NCI-H146 (cell line): ENCODE measurements at regions not wholly inside any gene's neighbourhood (a gene's known extent, or its start where the extent isn't known, plus 50 kb on each side); places are given as distances from the start of the nearest gene placed in this dataset.
"Not testable (repeated sequence)": the region's sequence is repeated elsewhere in the genome, so short reads cannot be mapped to it uniquely, and the experiment has no call there.

Experiments
- DNase-seq: peaks from one replicate; lab custom pipeline; 2025; lab: John Stamatoyannopoulos, UW

DNA sequence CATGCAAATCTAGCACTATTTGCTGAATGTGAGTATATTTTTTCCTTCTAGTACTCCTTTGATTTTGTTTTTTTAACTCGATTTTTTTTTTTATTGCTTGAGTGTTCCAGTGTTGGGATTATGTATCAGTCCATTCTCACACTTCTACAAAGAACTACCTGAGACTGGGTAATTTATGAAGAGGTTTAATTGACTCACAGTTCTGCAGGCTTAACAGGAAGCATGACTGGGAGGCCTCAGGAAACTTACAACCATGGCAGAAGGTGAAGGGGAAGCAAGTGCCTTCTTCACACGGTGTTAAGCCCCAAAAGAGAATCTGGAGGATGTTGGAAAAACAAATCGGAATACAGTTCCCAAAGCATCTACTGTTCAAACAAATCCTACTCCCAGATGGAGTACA lies 69.1 kb downstream of the ZNF518B start:
- not testable (repeated sequence) for DNase-seq

DNA sequence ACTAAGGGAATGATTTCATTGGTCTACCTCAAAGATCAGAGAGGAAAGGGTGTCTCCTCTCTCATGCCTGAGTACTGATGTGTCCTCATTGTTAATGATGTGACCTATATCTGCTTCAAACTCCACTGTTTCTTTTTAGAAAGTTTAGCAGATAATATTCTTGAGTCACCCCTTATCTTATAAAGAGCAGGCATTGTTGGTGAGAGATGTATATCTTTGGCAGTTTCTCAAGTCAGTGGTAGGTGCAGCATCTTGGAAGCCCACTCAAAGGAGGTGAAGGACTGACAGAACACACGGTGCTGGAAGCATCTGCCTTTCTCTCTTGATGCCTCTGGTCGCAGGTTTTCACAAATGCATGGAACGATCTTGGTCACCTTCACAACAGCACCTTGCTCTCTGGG lies 71.2 kb downstream of the ZNF518B start:
- DNase-seq = no peak

DNA sequence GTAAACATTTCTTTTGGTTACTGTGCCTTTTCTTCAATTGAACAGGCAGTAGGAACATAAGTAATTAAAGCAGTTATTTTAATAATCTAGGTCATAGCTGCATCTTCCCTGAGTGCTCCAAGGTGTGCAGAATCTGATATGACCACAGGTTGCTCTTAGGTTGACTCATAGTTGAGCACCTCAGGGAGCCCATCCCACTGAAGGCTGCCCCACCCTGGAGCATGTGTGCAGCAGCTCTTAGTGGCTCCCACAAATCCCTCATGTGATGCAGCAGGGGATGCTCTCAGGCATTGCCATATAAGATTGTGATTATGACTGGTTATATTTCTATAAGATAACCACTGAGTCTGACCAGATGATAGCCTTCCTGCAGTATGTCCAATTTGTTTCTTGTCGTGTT lies 72.3 kb downstream of the ZNF518B start:
- no peak for DNase-seq

DNA sequence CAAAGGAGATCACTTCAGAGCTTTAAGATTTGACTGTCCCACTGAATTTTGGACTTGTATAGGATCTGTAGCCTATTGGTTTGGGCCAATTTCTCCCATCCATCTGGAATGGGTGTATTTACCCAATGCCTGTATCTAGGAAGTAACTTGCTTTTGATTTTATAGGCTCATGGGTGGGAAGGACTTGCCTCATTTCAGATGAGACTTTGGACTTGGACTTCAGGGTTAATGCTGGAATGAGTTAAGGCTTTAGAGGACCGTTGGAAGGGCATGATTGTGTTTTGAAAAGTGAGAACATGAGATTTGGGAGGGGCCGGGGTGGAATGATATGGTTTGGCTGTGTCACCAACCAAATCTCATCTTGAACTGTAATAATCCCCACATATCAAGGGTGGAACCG lies 73.8 kb downstream of the ZNF518B start:
- no peak for DNase-seq

DNA sequence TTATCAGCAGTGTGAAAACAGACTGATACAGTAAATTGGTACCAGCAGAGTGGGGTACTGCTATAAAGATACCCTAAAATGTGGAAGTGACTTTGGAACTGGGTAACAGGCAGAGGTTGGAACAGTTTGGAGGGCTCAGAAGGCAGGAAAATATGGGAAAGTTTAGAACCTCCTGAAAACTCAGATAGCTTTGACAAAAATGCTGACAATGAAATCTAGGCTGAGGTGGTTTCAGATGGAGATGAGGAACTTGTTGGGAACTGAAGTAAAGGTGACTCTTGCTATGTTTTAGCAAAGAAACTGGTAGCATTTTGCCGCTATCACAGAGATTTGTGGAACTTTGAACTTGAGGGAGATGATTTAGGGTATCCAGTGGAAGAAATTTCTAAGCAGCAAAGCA lies 75.1 kb downstream of the ZNF518B start:
- DNase-seq = not testable (repeated sequence)

DNA sequence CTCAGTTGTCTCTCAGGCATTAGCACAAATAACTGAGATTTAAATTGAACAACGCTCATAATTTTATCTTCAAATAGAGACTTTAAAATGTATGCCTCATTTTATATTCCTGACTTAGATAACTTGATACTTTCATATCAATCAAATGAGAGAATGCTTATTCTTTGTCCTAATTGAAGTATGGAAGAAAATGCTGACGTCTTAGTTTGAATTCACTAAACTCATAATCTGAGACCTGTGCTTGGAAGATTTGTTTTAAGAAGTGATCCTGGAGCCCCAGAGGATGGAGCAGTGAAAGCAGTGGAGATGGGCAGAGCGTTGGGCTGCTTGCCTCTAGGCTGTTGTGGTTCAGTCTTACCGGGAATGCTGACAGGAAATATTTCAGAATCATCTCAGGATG lies 76.1 kb downstream of the ZNF518B start:
- DNase-seq = no peak

DNA sequence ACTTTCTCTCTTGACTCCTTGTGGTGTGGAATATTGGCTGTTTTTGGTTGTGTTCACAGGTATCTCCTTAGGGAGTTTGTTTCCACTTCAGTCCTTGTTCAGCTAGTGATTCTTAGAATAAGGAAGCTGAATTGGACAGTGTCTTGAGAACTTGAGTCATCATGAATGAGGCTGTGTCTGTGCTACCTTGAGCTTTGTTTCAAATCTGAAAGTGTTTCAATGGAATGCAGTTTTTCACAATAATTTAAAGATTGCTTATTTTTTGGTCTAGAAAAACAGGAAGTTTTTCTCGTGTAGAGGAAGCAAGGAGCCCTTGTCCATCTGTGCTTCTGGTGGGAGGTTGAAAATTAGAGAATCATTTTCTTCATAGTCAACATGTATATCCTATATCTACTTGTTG lies 76.5 kb downstream of the ZNF518B start:
- no peak for DNase-seq

DNA sequence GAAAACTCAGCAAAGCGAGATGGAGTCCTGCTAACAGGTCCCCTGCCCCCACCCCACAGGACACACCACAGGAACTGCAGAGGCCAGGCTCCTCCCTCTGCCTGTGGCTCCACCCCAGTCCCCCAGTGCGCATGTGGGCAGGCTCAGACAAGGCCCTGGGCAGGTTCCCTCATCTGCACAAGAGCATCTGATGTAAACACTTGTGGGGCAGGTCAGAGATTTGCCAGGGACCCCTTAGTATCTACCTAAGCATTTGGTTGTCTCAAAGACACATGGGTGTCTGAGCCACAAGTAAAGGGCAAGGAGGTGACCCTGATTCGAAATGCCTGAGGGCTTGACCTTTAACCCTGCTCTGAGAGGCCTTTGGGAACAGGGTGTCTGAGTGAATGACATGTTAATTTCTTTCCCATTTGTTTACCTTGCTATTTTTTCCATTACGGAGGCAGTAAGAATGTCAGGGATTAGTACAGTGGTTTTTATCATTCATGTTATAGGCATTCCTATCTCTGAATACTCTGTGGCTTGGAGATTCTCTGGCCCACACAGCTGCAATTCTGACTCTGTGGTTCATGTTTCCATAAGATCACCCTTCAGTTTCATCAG lies 85.3 kb downstream of the ZNF518B start:
- DNase-seq = no peak

DNA sequence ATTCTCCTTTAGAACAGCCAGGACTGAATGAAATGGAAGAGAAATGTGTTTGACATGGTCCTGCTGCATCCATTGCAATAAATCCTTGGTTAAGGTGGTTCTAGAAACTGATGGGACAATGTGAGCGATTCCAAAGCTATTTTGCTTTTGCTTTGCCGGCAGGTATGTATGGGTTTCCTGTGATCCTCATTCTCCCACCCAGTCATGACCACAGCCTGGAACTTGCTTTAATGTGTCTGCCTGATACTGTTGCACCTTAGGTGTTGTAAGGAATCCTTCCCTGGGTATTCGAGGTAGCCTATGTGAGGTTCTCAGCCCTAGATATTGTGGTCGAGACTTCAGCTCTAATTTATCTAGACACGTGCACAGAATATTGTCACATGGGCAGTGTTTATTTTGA lies 86.1 kb downstream of the ZNF518B start:
- DNase-seq = no peak

DNA sequence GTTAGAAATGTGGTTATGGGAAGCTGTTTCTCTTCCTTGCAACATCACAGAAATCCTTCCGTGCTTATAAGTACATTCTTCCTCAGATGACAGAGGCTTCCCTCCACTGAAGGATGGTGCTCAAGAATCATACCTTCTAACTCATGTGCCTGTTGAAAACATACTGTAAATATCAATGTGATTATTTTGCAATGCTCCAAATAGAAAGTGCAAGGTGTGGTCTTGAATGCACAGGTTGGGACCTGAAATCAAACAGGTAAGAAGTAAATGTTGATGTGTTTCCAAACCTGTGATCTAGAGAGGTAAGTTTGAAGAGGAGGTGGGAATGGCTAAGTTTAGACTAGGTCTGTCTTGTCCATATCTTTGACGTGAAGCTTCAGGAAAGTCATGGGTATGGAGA lies 87.7 kb downstream of the ZNF518B start:
- no peak for DNase-seq

DNA sequence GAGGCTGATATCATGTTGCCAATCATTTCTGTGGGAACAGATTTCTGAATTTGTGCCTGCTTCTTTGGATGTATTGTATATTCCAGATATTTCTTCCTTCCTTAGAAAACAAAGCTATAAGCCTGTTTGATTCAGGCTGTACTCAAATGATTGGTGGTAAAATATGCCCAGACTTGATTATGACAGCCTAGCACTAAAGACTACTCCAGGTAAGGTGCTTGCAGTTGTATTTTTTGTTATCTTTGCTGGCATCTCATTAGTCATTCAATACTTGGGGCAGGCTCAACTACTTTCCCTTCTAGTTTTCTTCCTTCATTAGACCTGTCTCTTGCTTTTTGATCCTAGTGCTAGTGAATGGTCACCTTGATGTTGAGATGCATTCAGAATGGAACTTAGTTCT lies 90.6 kb downstream of the ZNF518B start:
- no peak for DNase-seq

DNA sequence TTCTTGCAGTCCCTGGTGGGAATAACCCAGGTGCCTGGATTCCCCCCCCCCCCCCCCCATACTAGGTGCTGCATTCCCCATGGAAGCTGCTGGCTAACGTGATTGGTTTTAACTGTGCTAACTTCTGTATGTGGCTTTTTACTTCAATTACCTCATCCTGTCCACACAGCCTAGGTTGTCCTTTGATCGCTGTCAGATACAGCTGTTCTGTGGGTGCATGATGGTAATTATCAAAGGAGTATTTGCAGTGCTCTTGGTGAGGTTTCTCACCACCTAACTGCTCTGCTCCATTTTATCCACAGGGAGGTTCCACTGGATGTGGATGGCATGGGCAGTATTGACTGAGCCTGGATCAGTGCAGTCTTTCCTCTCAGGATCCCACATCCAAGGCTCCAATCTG lies 93.0 kb downstream of the ZNF518B start:
- no peak for DNase-seq

DNA sequence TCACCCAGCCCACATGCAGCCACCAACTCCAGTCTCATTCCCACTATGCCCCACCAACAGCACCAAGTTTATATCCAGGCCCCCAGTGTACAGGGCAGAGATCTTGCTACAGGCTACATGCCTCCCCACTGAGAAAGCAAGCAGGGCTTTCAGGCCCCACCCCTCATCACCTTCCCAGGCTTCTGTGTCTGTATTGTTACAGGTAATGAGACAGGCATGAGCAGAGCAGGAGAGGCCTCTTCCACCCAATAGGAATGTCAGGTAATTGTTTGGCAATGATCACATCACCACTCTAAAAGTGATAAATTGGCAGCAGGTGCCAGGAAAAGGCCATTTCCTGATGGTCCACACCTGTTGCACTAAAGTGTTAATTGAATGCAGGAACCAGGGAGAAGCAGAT lies 102.5 kb downstream of the ZNF518B start:
- DNase-seq = peak; percentile 98

DNA sequence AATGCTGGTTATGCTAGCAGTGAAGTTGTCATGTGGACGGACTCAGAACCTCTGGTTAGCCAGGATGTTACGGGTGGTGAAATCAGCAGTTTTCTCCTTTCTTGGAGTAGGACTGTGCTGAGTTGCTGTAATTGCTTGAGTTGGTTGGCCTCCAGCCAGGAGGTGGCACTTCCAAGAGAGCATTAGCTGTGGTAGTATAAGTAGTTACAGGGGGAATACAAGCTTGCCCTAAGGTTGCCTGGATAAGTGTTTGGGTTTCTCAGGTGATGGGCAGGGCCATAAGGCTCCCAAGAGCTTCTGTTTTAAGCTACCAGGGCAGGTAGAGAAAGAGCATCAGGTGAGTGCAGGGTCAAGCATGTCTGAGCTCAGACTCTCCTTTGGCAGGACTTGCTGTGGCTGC lies 103.0 kb downstream of the ZNF518B start:
- no peak for DNase-seq

DNA sequence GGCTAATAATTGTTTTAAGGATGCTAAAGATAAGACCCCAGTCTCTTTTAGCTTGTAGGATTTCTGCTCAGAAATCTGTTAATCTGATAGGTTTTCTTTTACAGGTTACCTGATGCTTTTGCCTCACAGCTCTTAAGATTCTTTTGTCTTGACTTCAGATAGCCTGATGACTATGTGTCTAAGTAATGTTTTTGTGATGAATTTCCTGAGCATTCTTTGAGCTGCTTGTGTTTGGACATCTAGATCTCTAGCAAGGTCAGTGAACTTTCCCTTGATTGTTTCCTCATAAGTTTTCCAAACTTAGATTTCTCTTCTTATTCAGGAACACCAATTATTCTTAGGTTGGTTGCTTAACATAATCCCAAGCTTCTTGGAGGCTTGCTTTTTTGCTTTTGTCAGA lies 104.1 kb downstream of the ZNF518B start:
- no peak for DNase-seq

DNA sequence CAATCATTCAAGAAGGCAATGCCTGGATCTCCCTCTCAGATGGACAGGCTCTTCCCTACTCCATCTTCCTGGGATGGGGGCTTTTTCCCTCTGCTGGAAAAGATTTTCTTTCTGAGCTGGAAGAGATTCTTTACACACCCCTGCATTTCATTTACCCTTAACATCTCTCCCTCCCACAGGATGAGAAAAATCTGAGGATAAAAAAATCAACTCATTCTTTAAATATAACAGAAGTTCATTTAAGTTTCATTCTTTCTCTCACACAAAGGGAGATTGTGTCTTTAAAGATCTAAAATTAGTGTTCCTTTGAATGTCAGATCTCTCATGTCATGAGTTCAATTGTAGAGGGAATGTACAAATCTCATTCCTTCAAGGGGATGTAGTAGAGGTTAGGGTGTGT lies 109.0 kb downstream of the ZNF518B start:
- DNase-seq = no peak

DNA sequence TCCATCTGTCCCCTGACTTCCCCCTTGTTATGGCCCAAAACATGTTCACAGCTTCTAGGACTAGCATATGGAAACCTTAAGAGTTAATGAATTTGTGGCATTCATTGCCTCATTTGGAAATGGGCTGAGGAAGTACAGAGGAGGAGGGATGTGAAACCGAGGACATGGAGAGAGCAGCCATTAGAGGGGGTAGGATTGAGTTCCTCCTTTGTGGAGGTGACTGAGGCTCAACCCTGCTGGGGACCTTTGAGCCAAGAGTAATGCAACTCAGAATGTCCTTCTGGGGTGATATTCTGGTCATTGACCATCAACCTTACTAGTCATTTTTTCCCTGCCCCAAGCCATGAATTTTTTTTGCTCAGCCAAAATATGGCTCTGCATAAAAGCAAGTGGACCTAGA lies 109.4 kb downstream of the ZNF518B start:
- DNase-seq = no peak

DNA sequence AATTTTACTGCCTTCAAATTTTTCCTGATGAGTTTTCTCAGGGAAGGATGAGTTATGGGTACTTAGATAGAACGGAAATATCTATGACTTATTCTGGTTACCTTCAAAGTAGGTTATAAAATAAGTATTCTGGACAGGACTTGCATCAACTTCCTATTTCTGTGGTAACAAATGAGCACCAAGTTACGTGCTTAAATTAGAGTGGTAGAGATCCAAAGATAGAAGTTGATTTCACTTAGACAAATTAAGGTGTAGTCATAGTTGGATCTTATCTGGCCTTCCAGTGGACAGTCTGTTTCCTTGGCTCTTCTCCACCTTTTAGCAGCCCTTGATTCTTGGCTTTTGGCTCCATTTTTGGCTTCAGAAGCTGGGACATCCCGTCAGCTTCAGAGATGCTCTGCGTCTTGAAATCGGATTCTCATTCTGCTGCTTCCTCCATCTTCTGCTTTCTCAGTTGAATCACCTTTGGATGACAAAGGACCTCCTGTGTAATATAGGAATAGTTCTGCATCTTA lies 109.9 kb downstream of the ZNF518B start:
- no peak for DNase-seq

DNA sequence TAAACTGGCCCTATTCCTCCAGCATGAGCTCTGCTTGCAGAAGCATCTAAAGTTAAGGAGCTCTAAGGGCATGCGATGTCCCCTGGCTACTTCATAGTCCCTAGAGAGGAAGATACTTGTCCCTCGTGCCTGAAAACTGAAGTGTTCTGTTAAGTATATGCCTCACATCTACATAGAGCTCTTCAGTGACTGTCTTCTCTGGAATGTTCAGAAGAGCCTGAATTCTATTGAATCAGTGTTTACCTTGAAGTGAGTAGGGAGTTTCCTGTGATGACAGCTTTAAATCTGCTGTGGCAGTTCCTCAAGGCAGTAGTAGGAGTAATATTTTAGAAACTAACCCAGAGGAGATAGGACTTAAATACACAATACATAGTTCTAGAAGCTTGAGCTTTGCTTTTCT lies 111.2 kb downstream of the ZNF518B start:
- no peak for DNase-seq

DNA sequence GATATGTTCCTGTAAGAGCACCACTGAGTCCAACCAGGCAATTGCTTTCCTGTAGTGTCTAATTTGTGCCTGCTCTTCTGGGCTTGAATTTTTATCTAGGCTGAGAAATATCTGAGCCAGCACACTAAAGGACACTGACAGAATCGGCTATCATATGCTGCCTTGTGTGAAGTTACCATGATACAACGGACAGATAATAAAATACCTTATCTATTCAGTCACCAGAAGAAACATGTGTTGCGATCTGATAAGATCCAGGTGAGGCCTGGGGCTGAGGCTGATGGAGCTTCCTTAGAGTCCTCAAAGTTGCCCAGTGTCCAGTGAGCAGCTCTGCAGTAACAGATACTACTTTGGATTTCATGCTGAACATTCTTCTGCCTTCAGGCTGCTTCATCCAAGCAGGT lies 111.8 kb downstream of the ZNF518B start:
- no peak for DNase-seq

DNA sequence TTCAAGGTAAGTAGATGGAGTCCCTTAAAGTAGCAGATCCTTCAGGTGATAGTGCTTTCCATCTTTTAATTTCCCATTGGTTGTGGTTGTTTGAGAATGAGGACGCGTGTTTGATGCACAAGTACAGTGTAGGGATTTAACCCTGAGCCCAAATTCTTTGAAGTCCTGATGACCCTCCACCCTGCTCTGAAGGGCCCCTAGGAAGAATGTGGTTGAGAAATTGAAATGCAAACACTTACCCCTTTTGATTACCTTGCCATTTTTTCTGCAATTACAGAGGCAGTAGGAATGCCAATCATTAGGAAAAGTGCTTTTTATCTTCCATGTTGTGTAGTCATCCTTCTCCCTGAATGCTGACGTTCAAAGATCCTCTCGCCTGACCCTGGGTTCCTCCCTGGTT lies 112.4 kb downstream of the ZNF518B start:
- no peak for DNase-seq

DNA sequence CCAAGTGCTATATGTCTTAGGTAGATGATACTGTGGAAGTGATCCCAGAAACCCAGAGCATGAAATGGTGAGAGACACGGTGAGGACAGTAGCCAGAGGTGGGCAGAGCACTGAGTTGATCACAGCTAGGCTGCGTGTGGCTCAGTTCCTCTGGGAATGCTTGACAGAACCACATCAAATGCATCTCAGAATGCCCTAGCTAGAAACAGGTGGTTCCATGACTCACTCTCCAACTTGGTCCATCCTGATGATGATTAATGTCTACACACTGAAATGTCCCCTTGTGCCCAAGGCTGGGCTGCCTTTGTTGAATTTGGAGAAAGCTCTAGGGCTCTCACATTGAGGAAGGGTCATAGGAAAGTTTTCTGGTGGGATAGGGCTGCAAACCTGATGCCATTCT lies 113.6 kb downstream of the ZNF518B start:
- DNase-seq = no peak

DNA sequence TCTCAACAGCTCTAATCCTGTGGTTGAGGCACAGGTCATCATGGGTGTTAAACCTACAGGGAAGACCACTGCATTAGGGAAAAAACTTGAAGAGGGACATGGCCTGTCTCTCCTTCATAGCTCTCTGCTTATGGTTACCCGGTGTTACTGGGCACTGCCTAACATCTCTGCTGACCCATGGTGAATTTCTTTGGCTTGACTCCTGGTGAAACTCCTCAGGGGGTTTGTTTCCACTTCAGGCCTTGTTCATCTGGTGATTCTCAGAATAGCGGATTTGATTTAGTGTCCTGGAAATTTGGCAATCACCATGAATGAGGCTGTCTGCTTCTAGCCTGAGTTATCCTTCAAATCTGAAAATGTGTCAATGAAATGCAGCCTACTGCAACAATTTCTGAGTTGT lies 114.4 kb downstream of the ZNF518B start:
- no peak for DNase-seq

DNA sequence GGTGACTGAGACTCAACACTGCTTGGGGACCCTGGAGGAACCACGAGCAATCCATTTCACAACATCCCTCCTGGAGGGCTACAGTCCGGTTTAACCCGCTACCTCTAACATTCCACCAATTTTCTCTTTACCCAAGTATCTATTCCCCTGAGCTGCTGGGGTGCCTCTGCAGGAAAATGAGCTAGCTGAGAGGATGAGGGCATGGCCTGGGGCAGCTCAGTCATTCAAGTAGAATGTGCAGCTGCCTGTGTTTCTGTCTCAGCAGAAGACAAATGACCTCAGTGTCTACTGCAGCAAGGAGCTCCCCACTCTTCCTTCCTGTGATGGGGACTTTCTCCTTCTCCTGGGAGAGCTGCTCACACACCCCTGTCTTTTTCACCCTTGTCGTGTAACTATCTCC lies 120.8 kb downstream of the ZNF518B start:
- DNase-seq = no peak

DNA sequence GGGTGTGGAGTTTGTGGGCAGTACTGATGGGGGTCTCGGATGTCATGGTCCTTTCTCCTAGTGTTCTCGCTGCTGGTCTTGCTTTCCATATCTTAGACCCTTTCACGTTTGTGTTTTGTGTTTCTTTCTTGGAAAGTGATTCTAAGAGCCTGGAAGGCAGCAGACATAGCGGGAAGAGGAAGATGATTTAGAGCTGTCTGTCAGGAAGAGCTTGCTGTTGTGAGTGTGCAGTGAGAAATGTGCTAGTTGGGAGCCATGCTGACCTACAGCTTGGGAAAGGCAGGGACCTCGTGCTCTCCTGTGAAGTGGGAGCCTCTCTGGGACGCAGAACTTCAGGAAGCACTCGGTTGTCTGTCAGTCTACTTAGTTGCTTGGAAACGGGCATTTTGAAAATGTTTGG lies 122.2 kb downstream of the ZNF518B start:
- DNase-seq = no peak
